DMS 273 treated with DMSO at 0.1 percent for 48 hours (cell line): ENCODE measurements at regions not wholly inside any gene's neighbourhood (a gene's known extent, or its start where the extent isn't known, plus 50 kb on each side); places are given as distances from the start of the nearest gene placed in this dataset.

ENCODE experiments used
- DNase-seq: peaks from one replicate; lab custom pipeline; 2025; lab: John Stamatoyannopoulos, UW

GRCh38 chr7:96410126-96410839 lies 88.4 kb upstream of the SLC25A13 start:
- no peak for DNase-seq

- DNase-seq, result no peak
Observed at GRCh38 chr7:96408881-96409280, 87.0 kb upstream of the SLC25A13 start.

GRCh38 chr7:96407427-96407826 lies 85.5 kb upstream of the SLC25A13 start:
- DNase-seq, result no peak

GRCh38 chr7:96402913-96403312 lies 81.0 kb upstream of the SLC25A13 start:
- DNase-seq, result no peak

- DNase-seq, result no peak
Observed at GRCh38 chr7:96401200-96401599, 79.3 kb upstream of the SLC25A13 start.

GRCh38 chr7:96400518-96400917 lies 78.6 kb upstream of the SLC25A13 start:
- no peak for DNase-seq

- no peak for DNase-seq
Observed at GRCh38 chr7:96400001-96400400, 78.1 kb upstream of the SLC25A13 start.

GRCh38 chr7:96397936-96398598 lies 76.2 kb upstream of the SLC25A13 start:
- no peak for DNase-seq

- no peak for DNase-seq
Observed at GRCh38 chr7:96388620-96389383, 66.9 kb upstream of the SLC25A13 start.

GRCh38 chr7:96388166-96388565 lies 66.3 kb upstream of the SLC25A13 start:
- peak; percentile 18 for DNase-seq

GRCh38 chr7:96380111-96380512 lies 58.2 kb upstream of the SLC25A13 start:
- no peak for DNase-seq

GRCh38 chr7:96377399-96377798 lies 55.5 kb upstream of the SLC25A13 start:
- DNase-seq, result no peak
